ENCODE measurements at regions not wholly inside any gene's neighbourhood (a gene's known extent, or its start where the extent isn't known, plus 50 kb on each side); places are given as distances from the start of the nearest gene placed in this dataset.

- TF ChIP-seq CTCF (optimal IDR thresholded peaks at IDR 0.05 in 1 of 3, IDR thresholded peaks at IDR 0.05 in 1 of 3, conservative IDR thresholded peaks at IDR 0.05 in 1 of 3; ENCODE audit: extremely low read depth in 1 of 3, insufficient read depth in 2 of 3, low read length in 3 of 3): no peak
- no peak for TF ChIP-seq EZH2 (IDR thresholded peaks at IDR 0.05; ENCODE audit: low read length)
Observed at GRCh38 chr16:6343157-6343556, 989.5 kb upstream of the RBFOX1 start.

Data from keratinocyte (primary cell).